NAMALWA (cell line): ENCODE measurements at regions not wholly inside any gene's neighbourhood (a gene's known extent, or its start where the extent isn't known, plus 50 kb on each side); places are given as distances from the start of the nearest gene placed in this dataset.

Experiments
- DNase-seq: peaks from one replicate; pipeline ENCODE4 v3.0.0-alpha.2; 2015; ENCODE audit warnings: low spot score

- no peak for DNase-seq
These were observed 538.6 kb downstream of the TNS3 start for GRCh38 chr7:47043304-47043703.

DNA sequence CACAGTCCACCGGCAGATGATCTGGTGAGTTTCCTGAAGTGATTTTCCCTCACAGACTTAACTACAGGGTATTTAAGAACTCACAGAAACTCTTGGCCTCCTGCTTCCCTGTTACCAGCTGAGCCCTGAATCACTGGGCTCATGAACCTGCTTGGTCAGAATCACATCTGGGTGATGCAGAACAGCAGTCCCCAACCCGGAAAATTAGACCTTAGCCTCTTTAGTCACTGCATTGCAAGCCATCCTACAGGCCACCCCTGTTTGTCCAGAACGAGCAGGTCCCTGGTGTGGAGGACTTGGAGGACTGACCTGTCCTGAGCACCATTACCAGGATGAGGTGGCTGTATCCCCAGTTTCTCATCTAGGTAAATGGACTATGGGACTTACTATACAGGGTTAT is 539.2 kb downstream of the TNS3 start:
- DNase-seq: no peak

- no peak for DNase-seq
These were observed 541.0 kb downstream of the TNS3 start for GRCh38 chr7:47040795-47041347.

- DNase-seq: no peak
These were observed 542.0 kb downstream of the TNS3 start for GRCh38 chr7:47039904-47040303.

- DNase-seq: no peak
These were observed 542.7 kb downstream of the TNS3 start for GRCh38 chr7:47039089-47039648.

DNA sequence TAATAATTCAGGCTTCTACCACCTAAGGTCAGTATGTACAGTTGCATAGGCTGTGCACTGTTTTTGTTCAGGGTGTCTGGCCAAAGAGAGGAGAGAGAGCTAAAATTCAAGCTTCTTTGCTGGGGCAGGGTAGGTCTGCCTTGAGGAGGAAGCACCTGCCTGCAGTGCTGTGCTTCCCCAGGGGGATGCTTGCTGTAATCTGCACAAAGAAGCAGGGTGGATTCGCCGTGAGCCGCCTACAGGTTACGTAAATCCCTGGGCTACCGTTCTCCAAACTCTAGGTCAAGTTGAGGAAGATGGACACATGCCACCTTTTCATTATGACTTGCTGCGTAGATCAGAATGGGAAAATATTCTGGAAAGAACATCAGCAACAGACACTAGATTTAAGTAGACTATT is 543.3 kb downstream of the TNS3 start:
- peak; percentile 58 for DNase-seq

GRCh38 chr7:47037607-47038006 is 544.3 kb downstream of the TNS3 start:
- DNase-seq: no peak

GRCh38 chr7:47036909-47037308 is 545.0 kb downstream of the TNS3 start:
- DNase-seq: no peak

GRCh38 chr7:47035522-47035921 is 546.4 kb downstream of the TNS3 start:
- no peak for DNase-seq

GRCh38 chr7:47034180-47034579 is 547.7 kb downstream of the TNS3 start:
- no peak for DNase-seq

DNA sequence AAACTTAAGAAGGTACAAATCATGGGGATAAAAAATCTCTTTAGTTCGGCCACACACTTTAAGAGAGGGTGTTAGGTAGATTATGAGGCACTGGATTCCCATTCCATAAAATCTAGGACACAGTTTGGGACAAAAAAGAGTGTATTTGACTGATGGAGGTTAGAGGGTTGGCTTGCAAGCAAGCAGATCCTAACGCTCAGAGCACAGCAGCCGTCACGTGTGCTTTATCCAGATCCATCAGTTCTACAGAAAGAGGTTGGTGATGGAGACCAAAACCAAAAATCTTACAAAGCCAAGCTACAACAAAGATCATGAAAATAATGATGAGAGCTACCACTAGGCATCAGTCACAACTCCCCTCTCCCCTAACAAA is 549.4 kb downstream of the TNS3 start:
- no peak for DNase-seq

DNA sequence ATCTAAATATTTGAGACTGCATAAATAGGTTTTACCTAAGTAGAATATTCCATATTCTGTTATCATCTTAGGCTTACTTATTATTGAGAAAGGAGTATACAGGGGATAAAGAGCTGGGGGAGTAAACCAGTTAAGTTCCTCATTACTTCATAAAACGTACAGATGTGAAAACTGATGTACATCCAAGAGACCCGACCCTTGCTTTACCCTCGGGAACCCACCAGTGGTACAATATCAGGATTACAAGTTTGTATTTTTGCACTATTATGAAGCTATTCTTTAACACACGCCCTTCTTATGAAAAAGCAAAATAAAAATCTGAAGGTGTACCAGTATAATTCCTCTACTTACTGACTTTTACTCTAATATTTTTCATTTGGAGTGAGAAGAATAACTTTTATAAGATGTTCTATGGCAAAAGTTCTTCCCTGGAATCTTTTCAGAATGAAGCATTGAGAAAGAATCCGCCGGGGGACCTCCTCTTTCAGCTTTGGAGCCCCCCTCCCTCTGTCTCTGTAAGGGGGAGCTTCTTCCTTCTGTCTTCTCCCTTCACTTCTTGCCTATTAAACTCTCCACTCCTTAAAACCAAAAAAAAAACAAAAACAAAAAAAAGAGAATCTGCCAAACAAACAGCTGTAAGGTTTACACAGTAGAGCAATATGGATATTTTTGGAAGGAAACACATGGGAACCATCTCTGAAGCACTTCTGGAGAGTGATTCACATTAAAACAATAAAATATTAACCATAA is 550.0 kb downstream of the TNS3 start:
- no peak for DNase-seq

DNA sequence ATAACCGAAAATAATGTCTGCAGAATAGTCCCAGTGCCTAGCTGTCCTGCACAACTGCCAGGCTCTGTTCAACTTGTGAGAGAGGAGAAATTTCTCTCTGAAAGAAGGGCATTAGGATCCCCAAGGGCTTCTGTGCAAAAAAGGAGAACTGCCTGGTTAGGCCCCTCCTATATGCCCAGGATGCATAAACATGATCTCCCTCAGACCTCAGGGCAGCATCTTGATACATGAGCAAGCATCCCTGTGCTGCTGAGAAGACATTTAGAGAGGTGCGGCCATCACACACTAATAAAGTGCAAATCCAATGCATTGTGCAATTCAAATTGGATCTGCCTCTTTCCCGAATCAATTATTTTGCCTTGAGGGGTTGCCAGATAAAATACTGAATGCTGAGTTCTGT is 553.6 kb downstream of the TNS3 start:
- DNase-seq: no peak

DNA sequence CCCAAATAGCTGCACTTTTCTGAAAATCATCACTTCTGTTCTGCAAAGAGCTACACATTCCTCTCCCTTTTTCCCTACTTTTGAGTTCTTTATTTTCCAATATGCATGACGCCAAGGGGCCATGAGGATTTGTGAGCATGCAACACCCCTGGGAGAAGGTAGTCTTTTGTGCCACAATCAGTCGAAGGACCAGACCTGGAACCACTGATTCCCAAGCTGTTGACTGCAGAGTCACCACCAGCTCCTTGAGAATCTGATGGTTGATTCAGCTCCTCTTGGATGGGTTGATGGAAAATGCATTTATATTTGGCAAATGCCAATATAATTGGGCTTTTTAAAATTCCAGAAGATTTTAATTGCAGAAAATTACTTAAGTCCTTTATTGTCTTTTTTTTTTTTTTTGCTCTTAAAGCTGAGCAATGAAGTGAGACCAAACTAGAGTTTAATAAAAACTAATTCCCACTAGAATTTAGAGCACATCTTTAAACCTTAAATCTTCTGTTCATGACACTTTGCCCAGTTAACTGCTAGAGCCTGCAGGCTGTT is 554.1 kb downstream of the TNS3 start:
- no peak for DNase-seq

- no peak for DNase-seq
These were observed 555.0 kb downstream of the TNS3 start for GRCh38 chr7:47026780-47027361.

GRCh38 chr7:47024991-47025390 is 556.9 kb downstream of the TNS3 start:
- no peak for DNase-seq

DNA sequence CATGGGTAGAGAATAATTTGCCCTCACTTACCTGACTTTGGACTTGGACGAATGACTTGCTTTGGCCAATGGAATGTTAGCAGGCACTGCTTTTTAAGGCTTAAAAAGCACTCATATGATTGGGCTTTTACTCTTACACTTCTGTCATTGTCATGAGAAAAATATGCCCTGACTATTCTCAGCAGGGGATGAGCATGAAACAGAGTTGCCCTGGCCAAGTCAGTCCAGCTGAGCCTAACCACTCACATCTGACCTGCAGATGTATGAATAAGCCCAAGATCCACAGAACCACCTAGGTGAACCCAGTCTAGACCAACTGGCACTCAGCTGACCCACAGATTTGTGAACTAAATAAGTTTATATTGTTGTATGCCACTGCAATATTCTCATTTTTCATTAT is 573.5 kb downstream of the TNS3 start:
- no peak for DNase-seq

GRCh38 chr7:47007471-47007870 is 574.4 kb downstream of the TNS3 start:
- DNase-seq: no peak

DNA sequence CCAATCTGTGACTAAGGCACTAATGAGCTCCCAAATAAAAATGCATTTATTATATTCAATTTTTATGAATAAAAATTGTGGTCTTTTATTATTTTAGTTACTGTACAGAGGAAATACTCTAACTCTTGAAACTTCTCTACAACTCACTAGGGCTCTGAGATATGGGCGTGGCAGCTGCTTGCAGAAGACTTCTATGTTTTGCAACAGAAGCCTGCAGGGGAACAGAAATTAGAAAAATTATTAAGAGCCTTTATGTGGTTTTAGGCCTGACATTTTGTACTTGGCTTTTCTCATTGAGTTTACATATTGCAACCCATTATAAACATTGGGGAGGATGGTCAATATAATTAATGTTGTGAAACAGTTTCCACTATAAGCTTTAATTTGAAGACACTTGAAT is 581.4 kb downstream of the TNS3 start:
- DNase-seq: no peak

- no peak for DNase-seq
These were observed 582.0 kb downstream of the TNS3 start for GRCh38 chr7:46999866-47000265.

- no peak for DNase-seq
These were observed 584.9 kb downstream of the TNS3 start for GRCh38 chr7:46996972-46997371.

GRCh38 chr7:46993396-46993795 is 588.5 kb downstream of the TNS3 start:
- no peak for DNase-seq

DNA sequence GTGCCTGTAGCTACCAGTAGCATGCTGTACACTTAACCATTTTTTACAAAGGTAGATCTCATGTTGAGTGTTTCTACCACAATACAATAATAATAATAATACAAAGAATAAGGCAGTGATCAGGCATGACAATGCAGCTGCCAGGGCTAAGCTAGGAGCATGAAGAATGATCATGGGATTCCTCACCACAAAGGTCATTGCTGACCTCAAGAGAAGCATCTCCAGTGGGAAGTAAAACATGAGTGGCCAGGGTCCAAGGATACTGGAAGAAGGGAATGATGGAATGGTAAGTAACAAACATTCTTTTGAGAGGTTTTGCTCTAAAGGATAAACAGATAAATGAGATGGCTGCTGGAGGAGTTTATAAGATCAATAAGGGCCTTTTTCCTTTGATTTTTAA is 591.1 kb downstream of the TNS3 start:
- no peak for DNase-seq
